Liver (tissue), 8 donors: ENCODE measurements at regions not wholly inside any gene's neighbourhood (a gene's known extent, or its start where the extent isn't known, plus 50 kb on each side); places are given as distances from the start of the nearest gene placed in this dataset.

Experiments
- DNase-seq: peaks from one replicate; pipeline ENCODE4 v3.0.0-alpha.2; 2017; ENCODE audit warnings: low spot score
- H3K27ac ChIP-seq, 2 donors: one replicate each; pipeline ENCODE4 v1.7.0; 2013; ENCODE audit warnings: inconsistent platforms in 2 of 2, low read length in 2 of 2, control low read depth in 1 of 2, low read depth in 1 of 2, mild to moderate bottlenecking in 1 of 2
- H3K27me3 ChIP-seq, 4 donors: one replicate each; pipeline versions ENCODE4 v1.6.1 to v1.7.0; 2013; ENCODE audit warnings: low read length in 3 of 4, inconsistent platforms in 1 of 4, mild to moderate bottlenecking in 1 of 4, moderate library complexity in 1 of 4; ENCODE audit not compliant: control insufficient read depth in 4 of 4, insufficient read depth in 4 of 4
- H3K36me3 ChIP-seq, 4 donors: one replicate each; pipeline versions ENCODE4 v1.6.1 to v1.7.0; 2013; ENCODE audit warnings: low read length in 3 of 4, mild to moderate bottlenecking in 3 of 4, low read depth in 1 of 4, moderate library complexity in 1 of 4; ENCODE audit not compliant: control insufficient read depth in 4 of 4, insufficient read depth in 3 of 4
- H3K4me1 ChIP-seq, 4 donors: one replicate each; pipeline versions ENCODE4 v1.6.1 to v1.7.0; 2013; ENCODE audit warnings: low read length in 3 of 4, mild to moderate bottlenecking in 3 of 4, moderate library complexity in 1 of 4; ENCODE audit not compliant: control insufficient read depth in 4 of 4, insufficient read depth in 4 of 4
- H3K4me3 ChIP-seq, 3 donors: one replicate each; pipeline versions ENCODE4 v1.6.1 to v1.7.0; 2013; ENCODE audit warnings: low read length in 3 of 3, control low read depth in 1 of 3, low read depth in 1 of 3, mild to moderate bottlenecking in 1 of 3
- H3K9ac ChIP-seq, 2 donors: one replicate each; pipeline ENCODE4 v1.7.0; 2013; ENCODE audit warnings: low read length in 2 of 2, mild to moderate bottlenecking in 2 of 2, moderate library complexity in 2 of 2, control low read depth in 1 of 2, low read depth in 1 of 2
- H3K9me3 ChIP-seq, 4 donors: one replicate each; pipeline versions ENCODE4 v1.6.1 to v1.7.0; 2013; ENCODE audit warnings: low read length in 3 of 4; ENCODE audit not compliant: control insufficient read depth in 4 of 4
- ATF3 ChIP-seq: IDR thresholded peaks from 2 replicates; pipeline ENCODE4 v1.6.1; 2016; ENCODE audit warnings: antibody characterized with exemption
- CTCF ChIP-seq: fragments of 150-350 bp; IDR thresholded peaks from 2 replicates; pipeline ENCODE4 v1.5.1; 2017; ENCODE audit warnings: improper control_type of control experiment, low read depth, low read length; ENCODE audit not compliant: missing input control
- EGR1 ChIP-seq, 2 donors: IDR thresholded peaks; 2 replicates each; pipeline ENCODE4 v1.6.1; 2016 to 2018; ENCODE audit warnings: antibody characterized with exemption in 2 of 2, low read depth in 2 of 2
- FOXA1 ChIP-seq: IDR thresholded peaks from 2 replicates; pipeline ENCODE4 v1.6.1; 2016; ENCODE audit warnings: antibody characterized with exemption
- FOXA2 ChIP-seq: IDR thresholded peaks from 2 replicates; pipeline ENCODE4 v1.6.1; 2016; ENCODE audit warnings: antibody characterized with exemption
- GABPA ChIP-seq, 2 donors: IDR thresholded peaks in 1 of 2; conservative IDR thresholded peaks in 1 of 2; 2 replicates each; pipeline ENCODE4 v1.6.1; 2016; ENCODE audit warnings: antibody characterized with exemption in 2 of 2, mild to moderate bottlenecking in 1 of 2, moderate library complexity in 1 of 2
- HNF4A ChIP-seq, 2 donors: conservative IDR thresholded peaks; 2 replicates each; pipeline ENCODE4 v1.6.1; 2016; ENCODE audit warnings: antibody characterized with exemption in 2 of 2, mild to moderate bottlenecking in 2 of 2
- HNF4G ChIP-seq: IDR thresholded peaks from 2 replicates; pipeline ENCODE4 v1.6.1; 2016; ENCODE audit warnings: antibody characterized with exemption
- JUND ChIP-seq, 2 donors: IDR thresholded peaks; 2 replicates each; pipeline ENCODE4 v1.6.1; 2016; ENCODE audit warnings: antibody characterized with exemption in 2 of 2
- MAX ChIP-seq: IDR thresholded peaks from 2 replicates; pipeline ENCODE4 v1.6.1; 2016; ENCODE audit warnings: antibody characterized with exemption
- NR2F2 ChIP-seq: IDR thresholded peaks from 2 replicates; pipeline ENCODE4 v1.6.1; 2016; ENCODE audit warnings: antibody characterized with exemption
- RAD21 ChIP-seq, 2 donors: IDR thresholded peaks; 2 replicates each; pipeline ENCODE4 v1.6.1; 2016; ENCODE audit warnings: antibody characterized with exemption in 2 of 2, mild to moderate bottlenecking in 2 of 2
- REST ChIP-seq: IDR thresholded peaks from 2 replicates; pipeline ENCODE4 v1.6.1; 2016; ENCODE audit warnings: antibody characterized with exemption, mild to moderate bottlenecking
- RXRA ChIP-seq, 2 donors: IDR thresholded peaks; 2 replicates each; pipeline ENCODE4 v1.6.1; 2017 to 2018; ENCODE audit warnings: antibody characterized with exemption in 2 of 2, mild to moderate bottlenecking in 1 of 2
- SP1 ChIP-seq: IDR thresholded peaks from 2 replicates; pipeline ENCODE4 v1.6.1; 2018; ENCODE audit warnings: antibody characterized with exemption, mild to moderate bottlenecking
- TAF1 ChIP-seq: conservative IDR thresholded peaks from 2 replicates; pipeline ENCODE4 v1.6.1; 2016; ENCODE audit warnings: antibody characterized with exemption, mild to moderate bottlenecking
- YY1 ChIP-seq: IDR thresholded peaks from 2 replicates; pipeline ENCODE4 v1.6.1; 2016; ENCODE audit warnings: antibody characterized with exemption, mild to moderate bottlenecking
- WGBS: extraction: QIAGEN DNeasy Blood & Tissue Kit; methylation state at CpG from one replicate; pipeline ENCODE4 v1.1.7; 2013; 5-methylcytosine and 5-hydroxymethylcytosine counted together
- donor health status: healthy.
- donor health status: healthy.
- donor health status: healthy.
- donor health status: healthy.
- donor health status: healthy.

- Histone ChIP-seq H3K9ac (no peak overlapping the region), H3K4me3 (no peak overlapping the region), H3K4me1 (no peaks in the 10 kb centered on the region), H3K9me3 (no peaks in the 10 kb centered on the region), H3K27me3 (peaks cover 0 to 3% (median 0%) of the 10 kb centered on the region in 4 donors), H3K27ac (no peak overlapping the region), H3K36me3 (no peaks in the 10 kb centered on the region)
- no peak for DNase-seq
- TF ChIP-seq RAD21 (IDR thresholded peaks at IDR 0.05) = no peak
- TF ChIP-seq YY1 = no peak
- no peak for TF ChIP-seq JUND (IDR thresholded peaks at IDR 0.05)
- TF ChIP-seq NR2F2 = no peak
- TF ChIP-seq EGR1 (IDR thresholded peaks at IDR 0.05; ENCODE audit: low read depth in 2 of 2) = no peak
- TF ChIP-seq MAX = no peak
- no peak for TF ChIP-seq SP1
- no peak for TF ChIP-seq RXRA (IDR thresholded peaks at IDR 0.05)
- no peak for TF ChIP-seq TAF1
- no peak for TF ChIP-seq REST
- TF ChIP-seq HNF4G = no peak
- TF ChIP-seq GABPA (IDR thresholded peaks at IDR 0.05 in 1 of 2, conservative IDR thresholded peaks at IDR 0.05 in 1 of 2) = no peak
- no peak for TF ChIP-seq HNF4A (conservative IDR thresholded peaks at IDR 0.05)
- no peak for TF ChIP-seq CTCF
- TF ChIP-seq FOXA2 = no peak
- TF ChIP-seq FOXA1 = no peak
- no peak for TF ChIP-seq ATF3
- 42% methylated on average over 2 of the region's 2 CpGs for WGBS
These were observed 931.0 kb downstream of the EPHA4 start for GRCh38 chr2:220641137-220641536.

GRCh38 chr2:220646424-220646823, 925.7 kb downstream of the EPHA4 start:
- TF ChIP-seq ATF3 = no peak
- TF ChIP-seq YY1 = no peak
- no peak for TF ChIP-seq HNF4A (conservative IDR thresholded peaks at IDR 0.05)
- no peak for TF ChIP-seq FOXA1
- TF ChIP-seq FOXA2 = no peak
- TF ChIP-seq NR2F2 = no peak
- no peak for TF ChIP-seq RAD21 (IDR thresholded peaks at IDR 0.05)
- TF ChIP-seq EGR1 (IDR thresholded peaks at IDR 0.05; ENCODE audit: low read depth in 2 of 2) = no peak
- no peaks in the 10 kb centered on the region for H3K36me3 ChIP-seq
- no peak overlapping the region for H3K9ac ChIP-seq
- no peaks in the 10 kb centered on the region for H3K4me1 ChIP-seq
- DNase-seq = no peak
- no peak overlapping the region for H3K27ac ChIP-seq
- WGBS = 55% methylated on average over 3 of the region's 3 CpGs
- no peak overlapping the region for H3K4me3 ChIP-seq
- H3K9me3 ChIP-seq = no peaks in the 10 kb centered on the region
- no peaks in the 10 kb centered on the region for H3K27me3 ChIP-seq
